A549 (cell line): ENCODE measurements at regions not wholly inside any gene's neighbourhood (a gene's known extent, or its start where the extent isn't known, plus 50 kb on each side); places are given as distances from the start of the nearest gene placed in this dataset.

Experiments
- ATAC-seq, 2 experiments: fragments of 200-7000 bp in 1 of 2; fragments of >200 bp in 1 of 2; cut with Nextera tagmentation in 1 of 2; cut with Tn5 transposase in 1 of 2; 3 replicates each; pipeline versions ENCODE4 v1.8.0 to v1.9.1; 2018 to 2020; ENCODE audit warnings: mild to moderate bottlenecking in 1 of 2, moderate library complexity in 1 of 2
- CTCF ChIA-PET: fragments of 300-600 bp; sonication (Branson Sonifier 250); formaldehyde crosslinking; extraction: SDS; loops from one replicate; lab custom pipeline; 2021; ENCODE audit warnings: antibody characterized with exemption, inconsistent platforms; lab: Yijun Ruan, JAX
- POLR2A ChIA-PET: fragments of 350-600 bp; formaldehyde crosslinking; extraction: SDS; loops from one replicate; lab custom pipeline; 2021; ENCODE audit warnings: antibody characterized with exemption, inconsistent platforms; lab: Yijun Ruan, JAX
- DNase-seq, 2 experiments: peaks; one replicate each; pipeline versions ENCODE4 v3.0.0 to v3.0.0-alpha.2; 2011 to 2016; ENCODE audit warnings: low read depth in 1 of 2, low spot score in 1 of 2
- FAIRE-seq: peaks from 2 replicates; lab custom pipeline; 2011; peaks lifted over from hg19 to GRCh38; lab: Jason Lieb, UNC
- H3K27ac ChIP-seq, 2 experiments: fragments of >200 bp; sonication (Bioruptor Twin); formaldehyde crosslinking; 3 replicates each; pipeline ENCODE4 v1.5.1; 2016 to 2017
- H3K4me1 ChIP-seq: fragments of >200 bp; sonication (Bioruptor Twin); formaldehyde crosslinking; 3 replicates; pipeline ENCODE4 v1.6.1; 2016
- H3K4me2 ChIP-seq: fragments of >200 bp; sonication (Bioruptor Twin); formaldehyde crosslinking; 3 replicates; pipeline ENCODE4 v1.6.1; 2016
- H3K4me3 ChIP-seq: fragments of >200 bp; sonication (Bioruptor Twin); formaldehyde crosslinking; 3 replicates; pipeline ENCODE4 v1.5.1; 2016
- H3K9me3 ChIP-seq: fragments of >200 bp; sonication (Bioruptor Twin); formaldehyde crosslinking; 3 replicates; pipeline ENCODE4 v1.6.1; 2016
- BCL3 ChIP-seq: fragments of >200 bp; sonication (Bioruptor Twin); formaldehyde crosslinking; IDR thresholded peaks from 3 replicates; pipeline ENCODE4 v1.6.1; 2016
- CBX2 ChIP-seq: fragments of 200-600 bp; sonication (generic); IDR thresholded peaks from 2 replicates; pipeline ENCODE4 v1.6.1; 2016; ENCODE audit warnings: low read depth, mild to moderate bottlenecking, borderline replicate concordance
- CHD2 ChIP-seq: fragments of 150-350 bp; IDR thresholded peaks from 2 replicates; pipeline ENCODE4 v1.6.1; 2014; ENCODE audit warnings: low read length; ENCODE audit not compliant: partially characterized antibody
- CHD4 ChIP-seq: fragments of 200-600 bp; sonication (generic); IDR thresholded peaks from 2 replicates; pipeline ENCODE4 v1.6.1; 2016; ENCODE audit warnings: antibody characterized with exemption, mild to moderate bottlenecking, borderline replicate concordance
- EHMT2 ChIP-seq: fragments of 200-600 bp; sonication (generic); IDR thresholded peaks from 2 replicates; pipeline ENCODE4 v1.6.1; 2016; ENCODE audit warnings: antibody characterized with exemption, low read depth, mild to moderate bottlenecking, moderate library complexity
- FOSB ChIP-seq: fragments of 250-450 bp; sonication (Bioruptor Pico); IDR thresholded peaks from 2 replicates; pipeline ENCODE4 v1.5.0; 2020; ENCODE audit warnings: mild to moderate bottlenecking, moderate library complexity
- FOSL2 ChIP-seq, 2 experiments: fragments of 450-650 bp in 1 of 2; fragments of >200 bp in 1 of 2; sonication (Bioruptor Twin) in 1 of 2; formaldehyde crosslinking; IDR thresholded peaks; 2 replicates each; pipeline versions ENCODE4 v1.5.0 to v1.6.1; 2016 to 2020; ENCODE audit warnings: mild to moderate bottlenecking in 1 of 2, moderate library complexity in 1 of 2
- GATA3 ChIP-seq: IDR thresholded peaks from 2 replicates; pipeline ENCODE4 v1.6.1; 2012; ENCODE audit warnings: borderline replicate concordance
- HOXB13 ChIP-seq: fragments of 250-450 bp; sonication (Bioruptor Pico); IDR thresholded peaks from 2 replicates; pipeline ENCODE4 v1.5.0; 2020; ENCODE audit warnings: low read depth, mild to moderate bottlenecking, moderate library complexity
- JUN ChIP-seq, 2 experiments: fragments of >200 bp; sonication (Bioruptor Twin); formaldehyde crosslinking; IDR thresholded peaks; 2 replicates in 1 of 2; 3 replicates in 1 of 2; pipeline ENCODE4 v1.6.1; 2016 to 2017
- KDM1A ChIP-seq: fragments of 200-600 bp; sonication (generic); IDR thresholded peaks from 2 replicates; pipeline ENCODE4 v1.6.1; 2016; ENCODE audit warnings: low read depth, mild to moderate bottlenecking
- MAX ChIP-seq: IDR thresholded peaks from 2 replicates; pipeline ENCODE4 v1.6.1; 2012
- MAZ ChIP-seq: fragments of 150-350 bp; IDR thresholded peaks from 2 replicates; pipeline ENCODE4 v1.6.1; 2014; ENCODE audit warnings: antibody characterized with exemption, low read depth, low read length, borderline replicate concordance
- NPAS2 ChIP-seq: fragments of 250-450 bp; sonication (Bioruptor Pico); IDR thresholded peaks from 2 replicates; pipeline ENCODE4 v1.8.0; 2022; ENCODE audit warnings: mild to moderate bottlenecking, moderate library complexity, borderline replicate concordance
- POLR2AphosphoS2 ChIP-seq: conservative IDR thresholded peaks from 2 replicates; pipeline ENCODE4 v1.6.1; 2012; ENCODE audit warnings: low read length, improper control_type of control experiment, inconsistent platforms
- RAD21 ChIP-seq, 2 experiments: fragments of >200 bp in 1 of 2; sonication (Bioruptor Twin) in 1 of 2; formaldehyde crosslinking in 1 of 2; IDR thresholded peaks in 1 of 2; conservative IDR thresholded peaks in 1 of 2; 2 replicates in 1 of 2; 3 replicates in 1 of 2; pipeline ENCODE4 v1.6.1; 2012 to 2018; ENCODE audit warnings: inconsistent platforms in 1 of 2
- RARB ChIP-seq: fragments of 250-450 bp; sonication (Bioruptor Pico); IDR thresholded peaks from 2 replicates; pipeline ENCODE4 v1.8.0; 2021; ENCODE audit warnings: mild to moderate bottlenecking, moderate library complexity
- REST ChIP-seq: fragments of 200-600 bp; sonication (generic); IDR thresholded peaks from 2 replicates; pipeline ENCODE4 v1.6.1; 2016; ENCODE audit warnings: antibody characterized with exemption, mild to moderate bottlenecking, moderate library complexity
- RFX5 ChIP-seq: fragments of 450-650 bp; IDR thresholded peaks from 2 replicates; pipeline ENCODE4 v1.7.1; 2014; ENCODE audit warnings: antibody characterized with exemption, mild to moderate bottlenecking, moderate library complexity
- RNF2 ChIP-seq: fragments of 200-600 bp; sonication (generic); IDR thresholded peaks from 2 replicates; pipeline ENCODE4 v1.6.1; 2016; ENCODE audit warnings: low read depth, mild to moderate bottlenecking, antibody characterized with exemption, moderate library complexity, borderline replicate concordance
- SMC3 ChIP-seq: fragments of >200 bp; sonication (Bioruptor Twin); formaldehyde crosslinking; IDR thresholded peaks from 3 replicates; pipeline ENCODE4 v1.6.1; 2018; ENCODE audit warnings: inconsistent platforms
- SREBF2 ChIP-seq: fragments of 450-650 bp; IDR thresholded peaks from 2 replicates; pipeline ENCODE4 v1.6.1; 2014; ENCODE audit warnings: mild to moderate bottlenecking, moderate library complexity
- ZSCAN20 ChIP-seq: fragments of 250-450 bp; sonication (Bioruptor Pico); IDR thresholded peaks from 2 replicates; pipeline ENCODE4 v1.8.0; 2022; ENCODE audit warnings: mild to moderate bottlenecking, moderate library complexity
- WGBS: methylation state at CpG from one replicate; pipeline ENCODE4 v1.1.6; 2017; ENCODE audit errors: missing lambda C conversion rate; 5-methylcytosine and 5-hydroxymethylcytosine counted together
- TF ChIP-seq, protein P1 (sequence below): fragments of 150-350 bp; IDR thresholded peaks from 2 replicates; pipeline ENCODE4 v1.6.1; 2014; ENCODE audit warnings: low read depth, mild to moderate bottlenecking, low read length
- TF ChIP-seq, protein P2 (sequence below): fragments of 450-650 bp; IDR thresholded peaks from 2 replicates; pipeline ENCODE4 v1.6.1; 2014; ENCODE audit warnings: antibody characterized with exemption
- TF ChIP-seq, protein P3 (sequence below): fragments of 250-450 bp; sonication (Bioruptor Pico); IDR thresholded peaks from 2 replicates; pipeline ENCODE4 v1.5.0; 2021; ENCODE audit warnings: mild to moderate bottlenecking, moderate library complexity, borderline replicate concordance

DNA sequence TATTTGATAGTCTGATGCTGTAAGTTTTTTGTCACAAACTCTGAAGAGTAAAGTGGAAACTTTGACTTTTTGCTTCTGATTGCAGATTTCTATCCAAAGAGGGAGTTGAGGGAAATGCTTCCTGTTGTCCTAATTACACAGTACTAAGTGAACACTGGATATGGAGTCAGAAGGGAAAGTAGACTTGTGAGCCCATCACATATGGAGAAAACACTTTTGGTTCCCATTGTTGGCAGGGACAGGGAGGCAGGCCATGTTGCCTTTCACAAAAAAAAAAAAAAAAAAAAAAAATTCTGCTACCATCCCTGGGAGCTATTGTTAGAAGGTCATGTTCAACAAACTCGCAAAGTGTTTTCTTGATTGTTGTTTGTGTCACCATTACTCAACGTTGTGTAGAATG lies 144.3 kb downstream of the RPIA start (continued):
- TF ChIP-seq, protein P1, sequence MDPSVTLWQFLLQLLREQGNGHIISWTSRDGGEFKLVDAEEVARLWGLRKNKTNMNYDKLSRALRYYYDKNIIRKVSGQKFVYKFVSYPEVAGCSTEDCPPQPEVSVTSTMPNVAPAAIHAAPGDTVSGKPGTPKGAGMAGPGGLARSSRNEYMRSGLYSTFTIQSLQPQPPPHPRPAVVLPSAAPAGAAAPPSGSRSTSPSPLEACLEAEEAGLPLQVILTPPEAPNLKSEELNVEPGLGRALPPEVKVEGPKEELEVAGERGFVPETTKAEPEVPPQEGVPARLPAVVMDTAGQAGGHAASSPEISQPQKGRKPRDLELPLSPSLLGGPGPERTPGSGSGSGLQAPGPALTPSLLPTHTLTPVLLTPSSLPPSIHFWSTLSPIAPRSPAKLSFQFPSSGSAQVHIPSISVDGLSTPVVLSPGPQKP, result no peak
- TF ChIP-seq EHMT2 (no peak), SMC3 (no peak)

- ATAC-seq (no peak), DNase-seq (no peak), FAIRE-seq (no peak)
- TF ChIP-seq RAD21 (conservative IDR thresholded peaks at IDR 0.05 in 1 of 2, IDR thresholded peaks at IDR 0.05 in 1 of 2), result no peak
- TF ChIP-seq CBX2, result no peak
- no peak for TF ChIP-seq CHD4
- TF ChIP-seq POLR2AphosphoS2, result no peak
- TF ChIP-seq RARB (CRISPR knock-in tag), result no peak
- Histone ChIP-seq H3K27ac (no peak overlapping the region), H3K4me2 (no peak overlapping the region), H3K4me1 (no peaks in the 10 kb centered on the region), H3K4me3 (no peak overlapping the region), H3K9me3 (no peaks in the 10 kb centered on the region)
- CTCF ChIA-PET, result interaction anchor here (0.9 to 1.5 kb wide), 2 partner anchors 8 to 129 kb away, joined by 3 to 4 read pairs; no protein-coding TSS in a partner anchor
- POLR2A ChIA-PET, result no interaction called here
These were observed 144.9 kb downstream of the RPIA start for GRCh38 chr2:88836351-88836750.

DNA sequence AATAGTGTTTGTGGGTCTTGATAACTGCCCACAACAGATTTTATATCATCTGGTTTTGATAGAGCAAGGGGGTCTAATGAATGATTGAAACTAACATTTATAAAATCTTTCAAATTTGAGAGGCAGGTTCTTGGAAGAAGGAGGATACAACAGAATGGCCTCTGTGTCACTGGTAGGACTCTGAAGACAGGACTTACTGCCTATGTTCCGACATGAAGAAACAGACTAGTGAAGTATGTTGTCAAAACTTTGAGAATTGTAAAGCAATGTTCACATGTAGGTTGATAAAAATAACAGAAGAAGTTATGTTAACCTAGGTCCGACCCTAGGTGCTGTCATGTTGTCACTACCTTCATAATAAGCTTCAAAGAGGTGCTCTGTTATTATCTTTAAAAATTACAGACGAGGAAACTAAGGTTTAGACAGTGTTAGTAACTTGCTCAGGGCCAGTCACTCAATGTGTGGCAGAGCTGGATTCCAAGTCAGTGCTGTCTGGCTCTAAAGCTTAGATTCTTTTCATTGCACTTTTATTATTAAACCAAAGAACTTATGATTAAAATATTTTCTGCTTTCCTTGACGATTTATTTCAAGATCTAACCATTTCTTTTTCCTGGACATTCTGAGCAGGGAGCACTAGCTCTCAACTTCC lies 146.2 kb downstream of the RPIA start:
- Histone ChIP-seq H3K9me3 (no peaks in the 10 kb centered on the region), H3K27ac (no peak overlapping the region), H3K4me3 (no peak overlapping the region), H3K4me1 (no peaks in the 10 kb centered on the region), H3K4me2 (no peak overlapping the region)
- ChIA-PET CTCF (interaction anchor here (1.6 kb wide), 1 partner anchor 36 kb away, joined by 4 read pairs; no protein-coding TSS in a partner anchor), POLR2A (no interaction called here)
- FAIRE-seq (no peak), DNase-seq (no peak), ATAC-seq (no peak)
- WGBS, result 4% methylated on average over 4 of the region's 4 CpGs
- TF ChIP-seq, protein P2, sequence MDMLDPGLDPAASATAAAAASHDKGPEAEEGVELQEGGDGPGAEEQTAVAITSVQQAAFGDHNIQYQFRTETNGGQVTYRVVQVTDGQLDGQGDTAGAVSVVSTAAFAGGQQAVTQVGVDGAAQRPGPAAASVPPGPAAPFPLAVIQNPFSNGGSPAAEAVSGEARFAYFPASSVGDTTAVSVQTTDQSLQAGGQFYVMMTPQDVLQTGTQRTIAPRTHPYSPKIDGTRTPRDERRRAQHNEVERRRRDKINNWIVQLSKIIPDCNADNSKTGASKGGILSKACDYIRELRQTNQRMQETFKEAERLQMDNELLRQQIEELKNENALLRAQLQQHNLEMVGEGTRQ, result no peak
- TF ChIP-seq ZSCAN20 (CRISPR knock-in tag), result no peak
- TF ChIP-seq SREBF2, result no peak
- TF ChIP-seq JUN (IDR thresholded peaks at IDR 0.05), result no peak
- no peak for TF ChIP-seq EHMT2
- no peak for TF ChIP-seq GATA3
- TF ChIP-seq NPAS2 (CRISPR knock-in tag), result no peak
- TF ChIP-seq REST, result no peak
- TF ChIP-seq RFX5, result no peak
- no peak for TF ChIP-seq RNF2
- no peak for TF ChIP-seq HOXB13
- no peak for TF ChIP-seq KDM1A
- no peak for TF ChIP-seq MAZ
- TF ChIP-seq FOSL2 (IDR thresholded peaks at IDR 0.05), result no peak
- no peak for TF ChIP-seq FOSL2 (CRISPR knock-in tag; IDR thresholded peaks at IDR 0.05)
- TF ChIP-seq FOSB (CRISPR knock-in tag), result no peak
- TF ChIP-seq MAX, result no peak
- TF ChIP-seq CHD2, result no peak
- TF ChIP-seq BCL3, result no peak
- TF ChIP-seq, protein P3, sequence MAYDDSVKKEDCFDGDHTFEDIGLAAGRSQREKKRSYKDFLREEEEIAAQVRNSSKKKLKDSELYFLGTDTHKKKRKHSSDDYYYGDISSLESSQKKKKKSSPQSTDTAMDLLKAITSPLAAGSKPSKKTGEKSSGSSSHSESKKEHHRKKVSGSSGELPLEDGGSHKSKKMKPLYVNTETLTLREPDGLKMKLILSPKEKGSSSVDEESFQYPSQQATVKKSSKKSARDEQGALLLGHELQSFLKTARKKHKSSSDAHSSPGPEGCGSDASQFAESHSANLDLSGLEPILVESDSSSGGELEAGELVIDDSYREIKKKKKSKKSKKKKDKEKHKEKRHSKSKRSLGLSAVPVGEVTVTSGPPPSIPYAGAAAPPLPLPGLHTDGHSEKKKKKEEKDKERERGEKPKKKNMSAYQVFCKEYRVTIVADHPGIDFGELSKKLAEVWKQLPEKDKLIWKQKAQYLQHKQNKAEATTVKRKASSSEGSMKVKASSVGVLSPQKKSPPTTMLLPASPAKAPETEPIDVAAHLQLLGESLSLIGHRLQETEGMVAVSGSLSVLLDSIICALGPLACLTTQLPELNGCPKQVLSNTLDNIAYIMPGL (CRISPR knock-in tag), result no peak
